ENCODE measurements at regions not wholly inside any gene's neighbourhood (a gene's known extent, or its start where the extent isn't known, plus 50 kb on each side); places are given as distances from the start of the nearest gene placed in this dataset.

DNA sequence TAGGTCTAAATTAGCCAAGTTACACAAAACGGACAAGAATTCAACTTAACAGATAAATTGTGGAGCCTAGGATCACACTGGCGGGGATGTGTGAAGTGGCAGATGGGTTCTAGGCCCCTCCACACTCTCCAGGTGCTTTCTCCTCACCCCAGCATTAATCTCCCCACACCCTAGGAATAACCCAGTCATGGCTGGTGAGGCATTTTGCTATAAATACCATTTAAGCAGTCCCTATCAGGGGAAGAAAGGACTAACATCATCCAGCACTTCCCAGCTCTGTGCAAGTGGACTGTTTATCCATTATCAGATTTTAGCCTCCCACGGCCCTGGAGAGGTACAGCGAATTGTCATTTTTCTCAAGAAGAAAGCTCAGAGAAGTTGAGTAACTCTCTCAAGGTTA is 154.9 kb downstream of the NUFIP1 start:
- H3K36me3 ChIP-seq (ENCODE audit: insufficient read depth, low read length), result no peaks in the 10 kb centered on the region
- TF ChIP-seq CTCF (IDR thresholded peaks at IDR 0.05; ENCODE audit: borderline replicate concordance, extremely low read depth, low read length, poor library complexity, severe bottlenecking) (no peak), EZH2 (IDR thresholded peaks at IDR 0.05; ENCODE audit: borderline replicate concordance, low read depth, low read length, severe bottlenecking) (no peak)
- H2AFZ ChIP-seq (ENCODE audit: low read depth, low read length), result no peak overlapping the region
- H4K20me1 ChIP-seq (ENCODE audit: insufficient read depth, low read length), result no peaks in the 10 kb centered on the region
- peaks cover 5% of the 10 kb centered on the region for H3K27me3 ChIP-seq (ENCODE audit: insufficient read depth, low read length, poor library complexity)
- H3K4me2 ChIP-seq (ENCODE audit: insufficient read depth, low read length), result no peak overlapping the region
- DNase-seq, result no peak
- H3K4me3 ChIP-seq (ENCODE audit: low read depth in 1 of 2, low read length in 2 of 2), result no peak overlapping the region
- H3K79me2 ChIP-seq (ENCODE audit: insufficient read depth, low read length), result no peaks in the 10 kb centered on the region
- no peak for ATAC-seq (ENCODE audit: insufficient read depth, low read depth)
- H3K9ac ChIP-seq (ENCODE audit: low read depth, low read length), result no peak overlapping the region
- H3K27ac ChIP-seq (ENCODE audit: low read length), result no peak overlapping the region
- H3K9me3 ChIP-seq (ENCODE audit: insufficient read depth, low read length, severe bottlenecking), result no peaks in the 10 kb centered on the region
- H3K4me1 ChIP-seq (ENCODE audit: insufficient read depth, low read length), result no peaks in the 10 kb centered on the region

GRCh38 chr13:44833626-44834025 is 155.6 kb downstream of the NUFIP1 start:
- ATAC-seq (ENCODE audit: insufficient read depth, low read depth) (no peak), DNase-seq (no peak)
- H3K4me2 ChIP-seq (ENCODE audit: insufficient read depth, low read length), result no peak overlapping the region
- H3K4me3 ChIP-seq (ENCODE audit: low read depth in 1 of 2, low read length in 2 of 2), result no peak overlapping the region
- no peak overlapping the region for H3K27ac ChIP-seq (ENCODE audit: low read length)
- no peaks in the 10 kb centered on the region for H3K9me3 ChIP-seq (ENCODE audit: insufficient read depth, low read length, severe bottlenecking)
- peaks cover 5% of the 10 kb centered on the region for H3K27me3 ChIP-seq (ENCODE audit: insufficient read depth, low read length, poor library complexity)
- H3K79me2 ChIP-seq (ENCODE audit: insufficient read depth, low read length), result no peaks in the 10 kb centered on the region
- H4K20me1 ChIP-seq (ENCODE audit: insufficient read depth, low read length), result no peaks in the 10 kb centered on the region
- no peak for TF ChIP-seq CTCF (IDR thresholded peaks at IDR 0.05; ENCODE audit: borderline replicate concordance, extremely low read depth, low read length, poor library complexity, severe bottlenecking)
- no peak for TF ChIP-seq EZH2 (IDR thresholded peaks at IDR 0.05; ENCODE audit: borderline replicate concordance, low read depth, low read length, severe bottlenecking)
- no peak overlapping the region for H3K9ac ChIP-seq (ENCODE audit: low read depth, low read length)
- no peaks in the 10 kb centered on the region for H3K4me1 ChIP-seq (ENCODE audit: insufficient read depth, low read length)
- no peak overlapping the region for H2AFZ ChIP-seq (ENCODE audit: low read depth, low read length)
- H3K36me3 ChIP-seq (ENCODE audit: insufficient read depth, low read length), result no peaks in the 10 kb centered on the region

GRCh38 chr13:44833139-44833538 is 156.1 kb downstream of the NUFIP1 start:
- DNase-seq (no peak), ATAC-seq (ENCODE audit: insufficient read depth, low read depth) (no peak)
- TF ChIP-seq CTCF (IDR thresholded peaks at IDR 0.05; ENCODE audit: borderline replicate concordance, extremely low read depth, low read length, poor library complexity, severe bottlenecking) (no peak), EZH2 (IDR thresholded peaks at IDR 0.05; ENCODE audit: borderline replicate concordance, low read depth, low read length, severe bottlenecking) (no peak)
- Histone ChIP-seq H3K4me1 (ENCODE audit: insufficient read depth, low read length) (no peaks in the 10 kb centered on the region), H3K9ac (ENCODE audit: low read depth, low read length) (no peak overlapping the region), H2AFZ (ENCODE audit: low read depth, low read length) (no peak overlapping the region), H3K27me3 (ENCODE audit: insufficient read depth, low read length, poor library complexity) (peaks cover 5% of the 10 kb centered on the region), H3K79me2 (ENCODE audit: insufficient read depth, low read length) (no peaks in the 10 kb centered on the region), H3K4me2 (ENCODE audit: insufficient read depth, low read length) (no peak overlapping the region), H3K27ac (ENCODE audit: low read length) (no peak overlapping the region), H3K9me3 (ENCODE audit: insufficient read depth, low read length, severe bottlenecking) (no peaks in the 10 kb centered on the region), H4K20me1 (ENCODE audit: insufficient read depth, low read length) (no peaks in the 10 kb centered on the region), H3K4me3 (ENCODE audit: low read depth in 1 of 2, low read length in 2 of 2) (no peak overlapping the region), H3K36me3 (ENCODE audit: insufficient read depth, low read length) (no peaks in the 10 kb centered on the region)
